Ovary (tissue), 7 donors: ENCODE measurements at regions not wholly inside any gene's neighbourhood (a gene's known extent, or its start where the extent isn't known, plus 50 kb on each side); places are given as distances from the start of the nearest gene placed in this dataset.

ENCODE experiments used
- DNase-seq, 5 donors: peaks; one replicate each; pipeline ENCODE4 v3.0.0-alpha.2; 2019 to 2020
- H3K27ac ChIP-seq, 2 donors: fragments of 200-600 bp; one replicate each; pipeline versions ENCODE4 v1.5.1 to v1.8.0; 2019 to 2022
- H3K27me3 ChIP-seq: fragments of 200-600 bp; one replicate; pipeline ENCODE4 v1.8.0; 2022
- H3K36me3 ChIP-seq: fragments of 200-600 bp; sonication (generic); one replicate; pipeline ENCODE4 v1.5.1; 2019
- H3K4me1 ChIP-seq: one replicate; pipeline ENCODE4 v1.8.1; 2013; ENCODE audit warnings: mild to moderate bottlenecking, moderate library complexity; ENCODE audit not compliant: insufficient read depth
- H3K4me3 ChIP-seq: fragments of 200-600 bp; sonication (generic); one replicate; pipeline ENCODE4 v1.5.1; 2017
- H3K9me3 ChIP-seq, 2 donors: fragments of 200-600 bp in 1 of 2; sonication (generic) in 1 of 2; one replicate each; pipeline versions ENCODE4 v1.5.1 to v1.8.1; 2013 to 2019; ENCODE audit warnings: mild to moderate bottlenecking in 1 of 2, moderate library complexity in 1 of 2
- CTCF ChIP-seq, 3 donors: fragments of 450-650 bp in 2 of 3; fragments of 200-600 bp in 1 of 3; IDR thresholded peaks; one replicate each; pipeline versions ENCODE4 v1.5.1 to v1.8.0; 2016 to 2022; ENCODE audit warnings: antibody characterized with exemption in 3 of 3, mild to moderate bottlenecking in 1 of 3
- EP300 ChIP-seq: sonication (generic); formaldehyde crosslinking; IDR thresholded peaks from one replicate; pipeline ENCODE4 v1.6.1; 2017; ENCODE audit warnings: antibody characterized with exemption
- POLR2A ChIP-seq: fragments of 450-650 bp; IDR thresholded peaks from one replicate; pipeline ENCODE4 v1.6.1; 2017; ENCODE audit warnings: antibody characterized with exemption, mild to moderate bottlenecking, moderate library complexity
- WGBS, 3 donors: extraction: QIAGEN DNeasy Blood & Tissue Kit in 1 of 3; methylation state at CpG; one replicate each; pipeline versions ENCODE4 v1.1.5 to v1.1.7; 2013 to 2017; 5-methylcytosine and 5-hydroxymethylcytosine counted together
- intact Hi-C, 4 donors: fragments of 100-400 bp; cut with DNase I; formaldehyde crosslinking; loops; one replicate each; pipeline versions ENCODE4 v1.11.0 to v1.15.1; 2022 to 2023
- donor health status: DM: no; HTN: no; CAD: no; lungs with moderate emphysema.
- donor health status: DM: no; HTN: no; CAD: no.
- donor health status: Bipolar disorder and iron deficiency.
- donor health status: DM: no; HTN: no; CAD: no.
- donor health status: DM: yes; HTN: yes; CAD: no.

GRCh38 chr16:66269617-66270332 lies 96.7 kb upstream of the CDH5 start:
- Histone ChIP-seq H3K4me1 (peaks cover 14% of the 10 kb centered on the region), H3K27ac (peak overlapping the region; percentile 75 to 92), H3K27me3 (no peaks in the 10 kb centered on the region), H3K9me3 (no peaks in the 10 kb centered on the region), H3K4me3 (peak overlapping the region; percentile 25), H3K36me3 (no peaks in the 10 kb centered on the region)
- TF ChIP-seq CTCF (IDR thresholded peaks at IDR 0.05) (no peak), EP300 (no peak), POLR2A (no peak)
- intact Hi-C loops, result loop anchor here in 2 of 4 donors (10.0 kb wide), 2 partner anchors 515 to 1145 kb away; partner anchors contain the start of gene CDH11 (in 1 of the 2)
- DNase-seq, result peak in 3 of 5 donors; percentile 44 to 58 (median 57)
- WGBS, 3 donors, result 36 to 40% (median 38%) methylated on average over 14 of the region's 14 CpGs

GRCh38 chr16:66267292-66268014 lies 99.0 kb upstream of the CDH5 start:
- H3K4me3 ChIP-seq, result no peak overlapping the region
- no peaks in the 10 kb centered on the region for H3K9me3 ChIP-seq
- peaks cover 12% of the 10 kb centered on the region for H3K4me1 ChIP-seq
- DNase-seq, result peak in 2 of 5 donors; percentile 26 to 45
- TF ChIP-seq EP300, result no peak
- TF ChIP-seq POLR2A, result no peak
- no peak for TF ChIP-seq CTCF (IDR thresholded peaks at IDR 0.05)
- WGBS, 3 donors, result 61% methylated on average over 10 of the region's 10 CpGs
- peak overlapping the region in 1 of 2 donors; percentile 61 for H3K27ac ChIP-seq
- intact Hi-C loops, result loop anchor here in 2 of 4 donors (2.0 to 10.0 kb wide), 3 partner anchors 513 to 1145 kb away; partner anchors contain the start of gene CDH11 (in 2 of the 2)
- H3K27me3 ChIP-seq, result no peaks in the 10 kb centered on the region
- no peaks in the 10 kb centered on the region for H3K36me3 ChIP-seq

- peak; percentile 64 to 82 (median 76) for DNase-seq
- 7 to 11% (median 9%) methylated on average over 24 of the region's 24 CpGs for WGBS, 3 donors
- Histone ChIP-seq H3K27ac (peak overlapping the region in 1 of 2 donors; percentile 61), H3K9me3 (no peaks in the 10 kb centered on the region), H3K36me3 (no peaks in the 10 kb centered on the region), H3K27me3 (no peaks in the 10 kb centered on the region), H3K4me1 (peaks cover 15% of the 10 kb centered on the region), H3K4me3 (no peak overlapping the region)
- TF ChIP-seq EP300 (no peak), POLR2A (no peak), CTCF (IDR thresholded peaks at IDR 0.05) (peak in 1 of 3 donors; percentile 12)
- intact Hi-C loops, result loop anchor here in 2 of 4 donors (2.0 to 10.0 kb wide), 3 partner anchors 512 to 1144 kb away; partner anchors contain the start of gene CDH11 (in 2 of the 2)
Observed at GRCh38 chr16:66266436-66267291, 99.8 kb upstream of the CDH5 start.
